ENCODE measurements at regions not wholly inside any gene's neighbourhood (a gene's known extent, or its start where the extent isn't known, plus 50 kb on each side); places are given as distances from the start of the nearest gene placed in this dataset.

DNA sequence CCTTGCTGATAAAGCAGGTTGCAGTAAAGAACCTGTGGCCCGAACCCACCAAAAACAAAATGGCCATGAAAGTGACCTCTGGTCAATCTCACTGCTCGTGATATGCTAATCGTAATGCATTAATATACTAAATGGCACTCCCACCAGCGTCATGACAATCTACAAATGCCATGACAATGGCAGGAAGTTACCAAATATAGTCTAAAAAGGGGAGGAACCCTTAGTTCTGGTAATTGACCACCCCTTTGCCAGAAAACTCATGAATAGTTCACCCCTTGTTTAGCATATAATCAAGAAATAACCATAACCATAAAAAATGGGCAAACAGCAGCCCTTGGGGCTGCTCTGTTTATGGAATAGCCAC, 1139.4 kb upstream of the LRRN3 start:
- TF ChIP-seq CTCF (IDR thresholded peaks at IDR 0.05) (no peak), POLR2A (IDR thresholded peaks at IDR 0.05; ENCODE audit: low read depth) (no peak), POLR2AphosphoS5 (IDR thresholded peaks at IDR 0.05) (no peak)

Data from esophagus muscularis mucosa (tissue), 3 donors.